ENCODE measurements at regions not wholly inside any gene's neighbourhood (a gene's known extent, or its start where the extent isn't known, plus 50 kb on each side); places are given as distances from the start of the nearest gene placed in this dataset.

- TF ChIP-seq CTCF (IDR thresholded peaks at IDR 0.05; ENCODE audit: insufficient read depth, low read depth, low read length) (no peak), EZH2 (IDR thresholded peaks at IDR 0.05; ENCODE audit: insufficient read depth, low read length) (no peak)
Observed at GRCh38 chr20:11366660-11367059, 551.0 kb upstream of the BTBD3 start.
